OCI-LY7 (cell line): ENCODE measurements at regions not wholly inside any gene's neighbourhood (a gene's known extent, or its start where the extent isn't known, plus 50 kb on each side); places are given as distances from the start of the nearest gene placed in this dataset.

ENCODE experiments used
- BruUV-seq: library from RNA; stranded (reverse); fragments of 400-500 nt; replicated peaks from 2 replicates; lab custom pipeline; 2021; lab: Mats Ljungman, UMichigan
- CTCF ChIA-PET: fragments of 300-600 bp; sonication (Branson Sonifier 250); formaldehyde crosslinking; loops from one replicate; lab custom pipeline; 2022; ENCODE audit warnings: antibody characterized with exemption; ENCODE audit not compliant: unreplicated experiment; lab: Charles Lee
- POLR2A ChIA-PET: fragments of 300-600 bp; sonication (Branson Sonifier 250); formaldehyde crosslinking; loops from one replicate; lab custom pipeline; 2022; ENCODE audit warnings: antibody characterized with exemption; lab: Charles Lee
- DNase-seq: peaks from one replicate; pipeline ENCODE4 v3.0.0-alpha.2; 2015; ENCODE audit warnings: low spot score
- H2AFZ ChIP-seq: fragments of 200-600 bp; sonication (generic), shearing (Covaris generic); 2 replicates; pipeline ENCODE4 v1.6.1; 2014; ENCODE audit warnings: mild to moderate bottlenecking, antibody characterized with exemption, low read length, moderate library complexity
- H3K27ac ChIP-seq: fragments of 200-600 bp; sonication (generic); 2 replicates; pipeline ENCODE4 v1.5.1; 2014; ENCODE audit warnings: mixed run types, low read depth, mild to moderate bottlenecking, moderate library complexity, low read length, inconsistent platforms; ENCODE audit not compliant: poor library complexity, severe bottlenecking
- H3K36me3 ChIP-seq: fragments of 200-600 bp; sonication (generic); 2 replicates; pipeline ENCODE4 v1.6.1; 2014; ENCODE audit warnings: mild to moderate bottlenecking, antibody characterized with exemption, low read length, moderate library complexity, mixed read lengths; ENCODE audit not compliant: insufficient read depth
- H3K4me1 ChIP-seq: fragments of 200-600 bp; sonication (generic); 2 replicates; pipeline ENCODE4 v1.5.1; 2014; ENCODE audit warnings: mild to moderate bottlenecking, low read length; ENCODE audit not compliant: insufficient read depth, poor library complexity, severe bottlenecking
- H3K4me2 ChIP-seq: fragments of 200-600 bp; sonication (generic); 2 replicates; pipeline ENCODE4 v1.6.1; 2014; ENCODE audit warnings: mild to moderate bottlenecking, low read length
- H3K4me3 ChIP-seq: fragments of 200-600 bp; sonication (generic); 2 replicates; pipeline ENCODE4 v1.5.1; 2014; ENCODE audit warnings: mild to moderate bottlenecking, low read depth, low read length; ENCODE audit not compliant: poor library complexity, severe bottlenecking
- H3K79me2 ChIP-seq: fragments of 200-600 bp; sonication (generic); 2 replicates; pipeline ENCODE4 v1.6.1; 2016; ENCODE audit warnings: low read depth, mild to moderate bottlenecking, low read length, moderate library complexity, mixed read lengths; ENCODE audit not compliant: insufficient read depth
- H3K9me2 ChIP-seq: fragments of 200-600 bp; sonication (generic); 2 replicates; pipeline ENCODE4 v1.6.1; 2016; ENCODE audit warnings: mild to moderate bottlenecking, low read length, mixed read lengths; ENCODE audit not compliant: insufficient read depth
- H3K9me3 ChIP-seq: fragments of 200-600 bp; sonication (generic); 2 replicates; pipeline ENCODE4 v1.6.1; 2014; ENCODE audit warnings: mild to moderate bottlenecking, mixed run types, low read length, mixed read lengths
- H4K20me1 ChIP-seq: fragments of 200-600 bp; sonication (generic); 2 replicates; pipeline ENCODE4 v1.6.1; 2014; ENCODE audit warnings: mild to moderate bottlenecking, antibody characterized with exemption, low read length, moderate library complexity, mixed read lengths; ENCODE audit not compliant: insufficient read depth
- CTCF ChIP-seq: fragments of 200-600 bp; sonication (generic); conservative IDR thresholded peaks from 2 replicates; pipeline ENCODE4 v1.5.1; 2014; ENCODE audit warnings: mild to moderate bottlenecking, antibody characterized with exemption, low read length, moderate library complexity, mixed read lengths
- EZH2phosphoT487 ChIP-seq: fragments of 200-600 bp; sonication (generic); IDR thresholded peaks from 2 replicates; pipeline ENCODE4 v1.6.1; 2018; ENCODE audit warnings: low read depth, borderline replicate concordance, mild to moderate bottlenecking, mixed run types, antibody characterized with exemption, low read length, moderate library complexity, mixed read lengths
- intact Hi-C: fragments of 100-400 bp; cut with micrococcal nuclease; formaldehyde crosslinking; loops from one replicate; pipeline ENCODE4 v1.10.0; 2022; ENCODE audit not compliant: unreplicated experiment

DNA sequence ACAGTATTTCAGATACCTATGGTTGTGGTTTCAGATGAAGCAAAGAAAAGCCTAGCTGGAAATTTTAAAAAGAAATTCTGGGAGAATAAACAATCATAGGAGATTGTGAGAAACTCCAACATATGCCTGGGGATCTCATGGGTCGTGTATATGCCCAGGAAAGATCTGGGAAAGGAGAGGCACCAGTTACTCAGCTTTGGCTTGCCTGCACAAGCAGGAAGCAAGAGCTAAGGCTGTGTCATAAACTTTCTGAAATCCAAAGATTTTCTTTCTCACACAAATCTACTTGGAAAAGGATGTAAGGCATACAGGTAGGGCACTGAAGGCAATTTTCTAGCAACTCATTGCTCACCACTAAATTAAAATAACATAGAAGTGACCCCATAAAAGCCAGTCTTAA is 373.6 kb downstream of the CDC14C start:
- H3K79me2 ChIP-seq, result no peaks in the 10 kb centered on the region
- no peak for DNase-seq
- H4K20me1 ChIP-seq, result no peaks in the 10 kb centered on the region
- H3K36me3 ChIP-seq, result no peaks in the 10 kb centered on the region
- intact Hi-C loops, result no loop called here
- H3K27ac ChIP-seq, result no peak overlapping the region
- H3K9me3 ChIP-seq, result peaks cover 11% of the 10 kb centered on the region; the same call in 1 of the 2 replicates
- ChIA-PET CTCF (no interaction called here), POLR2A (interaction anchor here (0.8 to 1.5 kb wide), 3 partner anchors 9 to 24 kb away, joined by 3 to 5 read pairs (median 4); no protein-coding TSS in a partner anchor)
- H3K9me2 ChIP-seq, result no peaks in the 10 kb centered on the region
- TF ChIP-seq CTCF (no peak), EZH2phosphoT487 (no peak)
- H2AFZ ChIP-seq, result peak overlapping the region; percentile 36; the same call in 1 of the 2 replicates
- no peak overlapping the region for H3K4me3 ChIP-seq
- H3K4me2 ChIP-seq, result no peak overlapping the region
- H3K4me1 ChIP-seq, result peaks cover 4% of the 10 kb centered on the region
- BruUV-seq, result no TSS peak

DNA sequence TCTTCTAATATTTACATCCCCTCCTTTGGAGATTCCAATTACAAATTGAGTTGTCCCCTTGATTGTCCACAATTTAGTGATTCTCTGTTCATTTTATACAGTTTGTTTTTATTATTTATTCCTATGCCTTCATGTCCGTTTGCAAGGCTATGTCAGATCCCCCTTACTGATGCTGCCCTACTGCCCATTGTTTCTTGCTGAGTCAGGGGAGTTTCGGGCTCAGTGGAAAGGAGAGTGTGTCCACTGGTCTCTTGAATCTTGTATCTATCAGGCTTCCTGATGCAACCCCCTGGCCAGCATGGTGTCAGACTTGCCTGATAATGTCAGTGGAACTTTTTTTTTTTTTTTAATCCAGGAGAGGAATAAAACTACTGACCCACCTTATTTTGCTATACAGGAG is 384.4 kb downstream of the CDC14C start:
- Histone ChIP-seq H3K36me3 (no peaks in the 10 kb centered on the region; the same call in 1 of the 2 replicates), H4K20me1 (no peaks in the 10 kb centered on the region), H3K9me3 (no peaks in the 10 kb centered on the region), H3K79me2 (no peaks in the 10 kb centered on the region), H2AFZ (peak overlapping the region; percentile 28), H3K4me1 (no peaks in the 10 kb centered on the region), H3K4me3 (no peak overlapping the region), H3K27ac (no peak overlapping the region), H3K9me2 (no peaks in the 10 kb centered on the region), H3K4me2 (no peak overlapping the region)
- no TSS peak for BruUV-seq
- intact Hi-C loops, result no loop called here
- ChIA-PET CTCF (no interaction called here), POLR2A (no interaction called here)
- TF ChIP-seq CTCF, result no peak
- TF ChIP-seq EZH2phosphoT487, result no peak
- DNase-seq, result no peak

GRCh38 chr7:49320083-49320482 is 395.7 kb downstream of the CDC14C start:
- BruUV-seq, result no TSS peak
- H4K20me1 ChIP-seq, result no peaks in the 10 kb centered on the region
- peaks cover 20% of the 10 kb centered on the region for H3K4me1 ChIP-seq
- H3K27ac ChIP-seq, result no peak overlapping the region
- peak overlapping the region; percentile 57; the same call in 1 of the 2 replicates for H2AFZ ChIP-seq
- no peak for TF ChIP-seq EZH2phosphoT487
- no peak for TF ChIP-seq CTCF
- intact Hi-C loops, result no loop called here
- no peaks in the 10 kb centered on the region for H3K9me2 ChIP-seq
- no peak for DNase-seq
- H3K9me3 ChIP-seq, result peaks cover 9% of the 10 kb centered on the region; the same call in 1 of the 2 replicates
- H3K36me3 ChIP-seq, result peaks cover 7% of the 10 kb centered on the region; the same call in 1 of the 2 replicates
- no peaks in the 10 kb centered on the region for H3K79me2 ChIP-seq
- H3K4me2 ChIP-seq, result no peak overlapping the region
- CTCF ChIA-PET, result no interaction called here
- H3K4me3 ChIP-seq, result no peak overlapping the region
- POLR2A ChIA-PET, result interaction anchor here (0.7 to 1.2 kb wide), 3 partner anchors 47 to 432 kb away, joined by 3 read pairs; no protein-coding TSS in a partner anchor
